Activated B cell treated with CpG ODN at 0.5 μM for 24 hours (primary cell): ENCODE measurements at regions not wholly inside any gene's neighbourhood (a gene's known extent, or its start where the extent isn't known, plus 50 kb on each side); places are given as distances from the start of the nearest gene placed in this dataset.

Experiments used
- ATAC-seq: fragments of 200-7000 bp; cut with Tn5 transposase; one replicate; pipeline ENCODE4 v1.10.0; 2021; ENCODE audit warnings: low read depth, mild to moderate bottlenecking, moderate library complexity
- CTCF ChIA-PET: fragments of 350-600 bp; sonication (Branson Sonifier 250); formaldehyde crosslinking; loops from one replicate; lab custom pipeline; 2021; ENCODE audit warnings: antibody characterized with exemption; lab: Charles Lee
- POLR2A ChIA-PET: fragments of 350-600 bp; sonication (Branson Sonifier 250); formaldehyde crosslinking; loops from one replicate; lab custom pipeline; 2021; ENCODE audit warnings: antibody characterized with exemption; lab: Charles Lee
- DNase-seq: peaks from one replicate; pipeline ENCODE4 v3.0.0; 2022
- H3K27ac Mint-ChIP-seq: one replicate; pipeline ENCODE4 v1.8.0; 2020; ENCODE audit warnings: mixed read lengths
- H3K27me3 Mint-ChIP-seq: one replicate; pipeline ENCODE4 v1.8.0; 2021; ENCODE audit warnings: mixed read lengths
- H3K36me3 Mint-ChIP-seq: one replicate; pipeline ENCODE4 v1.8.0; 2021; ENCODE audit warnings: low read depth, mixed read lengths
- H3K4me1 Mint-ChIP-seq: one replicate; pipeline ENCODE4 v1.8.0; 2021; ENCODE audit warnings: mixed read lengths
- H3K4me3 Mint-ChIP-seq: one replicate; pipeline ENCODE4 v1.8.0; 2020; ENCODE audit warnings: mild to moderate bottlenecking, mixed read lengths
- H3K9me3 Mint-ChIP-seq: one replicate; pipeline ENCODE4 v1.8.0; 2020; ENCODE audit warnings: mixed read lengths
- intact Hi-C: fragments of 100-400 bp; cut with micrococcal nuclease; formaldehyde crosslinking; loops from one replicate; pipeline ENCODE4 v1.15.1; 2024
- TF ChIP-seq, protein P1 (sequence below): fragments of 200-600 bp; IDR thresholded peaks from one replicate; pipeline ENCODE4 v1.8.0; 2022; ENCODE audit warnings: antibody characterized with exemption, mild to moderate bottlenecking

DNA sequence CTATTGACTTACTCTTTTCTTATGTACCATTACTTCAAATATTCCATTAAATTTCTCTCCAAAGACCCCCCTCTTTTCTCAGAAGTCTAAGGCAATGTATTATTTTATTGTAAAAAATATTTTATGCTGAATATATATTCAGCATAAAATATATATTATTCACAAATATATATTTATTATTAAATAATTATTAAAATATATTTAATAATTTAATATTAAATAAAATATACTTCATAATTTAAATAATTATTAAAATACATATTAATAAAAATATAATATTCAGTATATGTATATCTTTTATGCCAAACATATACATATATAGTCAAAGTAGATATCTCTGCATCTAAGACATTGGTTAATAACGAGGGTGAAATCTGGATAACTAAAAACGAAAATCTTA is 418.4 kb downstream of the GASK1B start:
- H3K27ac Mint-ChIP-seq, result no peak overlapping the region
- H3K36me3 Mint-ChIP-seq, result no peaks in the 10 kb centered on the region
- CTCF ChIA-PET, result no interaction called here
- intact Hi-C loops, result no loop called here
- peaks cover 6% of the 10 kb centered on the region for H3K9me3 Mint-ChIP-seq
- no peaks in the 10 kb centered on the region for H3K4me1 Mint-ChIP-seq
- ATAC-seq (no peak), DNase-seq (no peak)
- POLR2A ChIA-PET, result no interaction called here
- no peaks in the 10 kb centered on the region for H3K27me3 Mint-ChIP-seq
- H3K4me3 Mint-ChIP-seq, result no peak overlapping the region
- TF ChIP-seq, protein P1, sequence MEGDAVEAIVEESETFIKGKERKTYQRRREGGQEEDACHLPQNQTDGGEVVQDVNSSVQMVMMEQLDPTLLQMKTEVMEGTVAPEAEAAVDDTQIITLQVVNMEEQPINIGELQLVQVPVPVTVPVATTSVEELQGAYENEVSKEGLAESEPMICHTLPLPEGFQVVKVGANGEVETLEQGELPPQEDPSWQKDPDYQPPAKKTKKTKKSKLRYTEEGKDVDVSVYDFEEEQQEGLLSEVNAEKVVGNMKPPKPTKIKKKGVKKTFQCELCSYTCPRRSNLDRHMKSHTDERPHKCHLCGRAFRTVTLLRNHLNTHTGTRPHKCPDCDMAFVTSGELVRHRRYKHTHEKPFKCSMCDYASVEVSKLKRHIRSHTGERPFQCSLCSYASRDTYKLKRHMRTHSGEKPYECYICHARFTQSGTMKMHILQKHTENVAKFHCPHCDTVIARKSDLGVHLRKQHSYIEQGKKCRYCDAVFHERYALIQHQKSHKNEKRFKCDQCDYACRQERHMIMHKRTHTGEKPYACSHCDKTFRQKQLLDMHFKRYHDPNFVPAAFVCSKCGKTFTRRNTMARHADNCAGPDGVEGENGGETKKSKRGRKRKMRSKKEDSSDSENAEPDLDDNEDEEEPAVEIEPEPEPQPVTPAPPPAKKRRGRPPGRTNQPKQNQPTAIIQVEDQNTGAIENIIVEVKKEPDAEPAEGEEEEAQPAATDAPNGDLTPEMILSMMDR, result no peak

DNA sequence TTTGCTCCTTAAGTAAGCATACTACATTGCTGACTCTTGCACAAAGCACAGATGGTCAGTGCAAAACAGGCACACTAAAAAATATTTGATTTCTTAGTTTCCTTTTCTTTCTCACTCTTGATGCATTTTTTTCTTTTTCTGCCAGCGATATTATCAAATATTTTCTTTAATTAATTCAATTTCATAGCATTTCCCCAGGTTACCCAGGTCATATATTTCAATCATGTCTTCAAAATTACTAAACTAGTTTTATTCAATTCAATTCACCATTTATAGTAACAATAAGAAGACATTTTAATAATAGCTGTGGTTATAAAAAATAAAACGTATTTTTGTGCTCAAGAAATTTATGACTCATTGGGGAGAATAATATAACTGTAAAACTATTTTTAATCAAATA is 421.2 kb downstream of the GASK1B start:
- TF ChIP-seq, protein P1, result no peak
- ChIA-PET POLR2A (no interaction called here), CTCF (no interaction called here)
- intact Hi-C loops, result no loop called here
- Mint-ChIP-seq H3K27ac (no peak overlapping the region), H3K27me3 (no peaks in the 10 kb centered on the region), H3K36me3 (no peaks in the 10 kb centered on the region), H3K4me1 (no peaks in the 10 kb centered on the region), H3K4me3 (no peak overlapping the region), H3K9me3 (peaks cover 9% of the 10 kb centered on the region)
- DNase-seq (no peak), ATAC-seq (no peak)

DNA sequence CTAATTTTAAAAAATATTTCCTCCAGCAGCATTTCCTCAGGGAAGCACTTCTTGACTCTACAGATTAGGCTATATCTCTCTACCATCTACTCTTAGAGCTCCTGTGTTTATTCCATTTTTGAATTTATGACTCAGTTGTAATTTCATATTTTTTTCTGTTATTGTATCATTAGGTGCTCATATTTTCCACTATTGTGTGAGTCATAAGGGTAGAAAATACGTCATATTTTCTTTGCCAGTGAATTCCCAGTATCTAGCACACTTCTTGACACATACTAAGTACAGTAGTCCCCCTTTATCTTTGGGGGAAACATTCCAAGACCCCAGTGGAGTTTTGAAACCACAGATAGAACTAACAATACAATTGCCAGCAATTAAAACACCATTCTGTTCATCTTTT is 431.2 kb downstream of the GASK1B start:
- H3K36me3 Mint-ChIP-seq, result no peaks in the 10 kb centered on the region

DNA sequence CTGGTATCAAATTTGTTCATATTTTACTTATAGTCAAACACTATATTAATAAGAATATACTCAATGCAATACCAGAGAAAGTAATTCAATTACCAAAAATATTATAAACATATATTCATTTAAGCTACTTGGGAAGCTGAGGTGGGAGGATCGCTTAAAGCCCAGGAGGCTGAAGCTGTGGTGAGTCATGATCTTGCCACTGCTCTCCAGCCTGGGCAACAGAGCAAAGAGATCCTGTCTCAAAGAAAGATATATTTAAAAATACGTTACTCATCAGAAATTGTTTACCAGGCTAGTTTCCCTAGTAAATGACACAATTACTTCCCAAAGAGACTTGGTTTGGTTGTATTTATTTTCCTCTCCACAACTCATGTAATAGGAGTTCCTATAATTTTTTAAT is 433.6 kb downstream of the GASK1B start:
- Mint-ChIP-seq H3K27ac (no peak overlapping the region), H3K4me3 (no peak overlapping the region), H3K27me3 (no peaks in the 10 kb centered on the region), H3K9me3 (peaks cover 1% of the 10 kb centered on the region), H3K36me3 (no peaks in the 10 kb centered on the region), H3K4me1 (no peaks in the 10 kb centered on the region)
- no peak for ATAC-seq
- TF ChIP-seq, protein P1, result no peak
- ChIA-PET CTCF (no interaction called here), POLR2A (no interaction called here)
- DNase-seq, result no peak
- intact Hi-C loops, result no loop called here

More for the DNA sequence above, 431.2 kb downstream of the GASK1B start:
- CTCF ChIA-PET, result no interaction called here
- no peak overlapping the region for H3K4me3 Mint-ChIP-seq
- POLR2A ChIA-PET, result no interaction called here
- TF ChIP-seq, protein P1, result no peak
- H3K9me3 Mint-ChIP-seq, result peaks cover 8% of the 10 kb centered on the region
- intact Hi-C loops, result no loop called here
- no peaks in the 10 kb centered on the region for H3K27me3 Mint-ChIP-seq
- DNase-seq (no peak), ATAC-seq (no peak)
- H3K4me1 Mint-ChIP-seq, result no peaks in the 10 kb centered on the region
- no peak overlapping the region for H3K27ac Mint-ChIP-seq

DNA sequence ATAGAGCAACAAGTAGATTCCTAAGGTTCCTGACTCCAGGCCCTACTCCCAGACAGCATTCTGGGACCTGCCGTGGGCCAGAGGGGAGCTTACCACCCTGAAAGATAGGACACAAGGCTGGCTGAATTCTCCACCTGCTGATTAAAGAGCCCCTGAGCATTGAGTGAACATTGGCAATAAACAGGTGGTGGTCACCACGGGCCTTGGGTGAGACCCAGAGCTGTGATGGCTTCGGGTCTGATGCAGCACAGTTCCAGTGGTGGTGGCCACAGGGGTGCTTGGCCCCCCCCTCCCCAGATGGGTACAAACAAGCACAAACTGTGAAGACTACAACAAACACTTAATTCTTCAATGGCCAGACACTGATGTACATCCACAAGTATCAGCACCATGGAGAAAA is 444.6 kb downstream of the GASK1B start:
- no peak overlapping the region for H3K4me3 Mint-ChIP-seq
- TF ChIP-seq, protein P1, result no peak
- ATAC-seq (no peak), DNase-seq (no peak)
- no peak overlapping the region for H3K27ac Mint-ChIP-seq
- ChIA-PET POLR2A (no interaction called here), CTCF (no interaction called here)
- H3K9me3 Mint-ChIP-seq, result peaks cover 3% of the 10 kb centered on the region
- no peaks in the 10 kb centered on the region for H3K27me3 Mint-ChIP-seq
- no peaks in the 10 kb centered on the region for H3K36me3 Mint-ChIP-seq
- H3K4me1 Mint-ChIP-seq, result no peaks in the 10 kb centered on the region
- intact Hi-C loops, result no loop called here
